Astrocyte (in vitro differentiated cells and primary cell): ENCODE measurements at regions not wholly inside any gene's neighbourhood (a gene's known extent, or its start where the extent isn't known, plus 50 kb on each side); places are given as distances from the start of the nearest gene placed in this dataset.

Source experiments
- DNase-seq: peaks from one replicate; pipeline ENCODE4 v3.0.0-alpha.2; 2010; ENCODE audit warnings: low read depth
- FAIRE-seq: peaks from 2 replicates; lab custom pipeline; 2011; peaks lifted over from hg19 to GRCh38; lab: Jason Lieb, UNC
- H2AFZ ChIP-seq: 2 replicates; pipeline ENCODE4 v1.6.0; 2012; ENCODE audit warnings: low read depth, low read length, inconsistent platforms
- H3K27ac ChIP-seq: 2 replicates; pipeline ENCODE4 v1.5.1; 2011; ENCODE audit warnings: low read depth, low read length, inconsistent platforms
- H3K27me3 ChIP-seq: 2 replicates; pipeline ENCODE4 v1.6.0; 2011; ENCODE audit warnings: low read length, inconsistent platforms; ENCODE audit not compliant: insufficient read depth
- H3K36me3 ChIP-seq: 2 replicates; pipeline ENCODE4 v1.5.1; 2011; ENCODE audit warnings: low read length, inconsistent platforms; ENCODE audit not compliant: insufficient read depth
- H3K4me1 ChIP-seq: 2 replicates; pipeline ENCODE4 v1.5.1; 2011; ENCODE audit warnings: low read length, inconsistent platforms; ENCODE audit not compliant: insufficient read depth
- H3K4me2 ChIP-seq: 2 replicates; pipeline ENCODE4 v1.6.0; 2012; ENCODE audit warnings: low read length, inconsistent platforms
- H3K4me3 ChIP-seq: 2 replicates; pipeline ENCODE4 v1.5.1; 2011; ENCODE audit warnings: low read depth, mild to moderate bottlenecking, low read length, inconsistent platforms; ENCODE audit not compliant: insufficient read depth
- H3K79me2 ChIP-seq: 2 replicates; pipeline ENCODE4 v1.6.0; 2012; ENCODE audit warnings: mild to moderate bottlenecking, low read length, inconsistent platforms; ENCODE audit not compliant: insufficient read depth
- H3K9ac ChIP-seq: 2 replicates; pipeline ENCODE4 v1.6.0; 2012; ENCODE audit warnings: mild to moderate bottlenecking, low read length, inconsistent platforms
- H3K9me3 ChIP-seq: 2 replicates; pipeline ENCODE4 v1.5.1; 2012; ENCODE audit warnings: low read depth, mild to moderate bottlenecking, low read length, inconsistent platforms; ENCODE audit not compliant: insufficient read depth
- H4K20me1 ChIP-seq: 2 replicates; pipeline ENCODE4 v1.6.0; 2012; ENCODE audit warnings: low read length, inconsistent platforms; ENCODE audit not compliant: insufficient read depth
- H3K27ac Mint-ChIP-seq: one replicate; pipeline ENCODE4 v1.8.0; 2021; ENCODE audit warnings: mild to moderate bottlenecking, mixed read lengths; ENCODE audit not compliant: unreplicated experiment
- H3K27me3 Mint-ChIP-seq: one replicate; pipeline ENCODE4 v1.8.0; 2021; ENCODE audit warnings: low read depth, mixed read lengths; ENCODE audit not compliant: unreplicated experiment
- H3K36me3 Mint-ChIP-seq: one replicate; pipeline ENCODE4 v1.8.0; 2021; ENCODE audit warnings: low read depth, mixed read lengths; ENCODE audit not compliant: unreplicated experiment
- H3K4me1 Mint-ChIP-seq: one replicate; pipeline ENCODE4 v1.8.0; 2021; ENCODE audit warnings: low read depth, mixed read lengths; ENCODE audit not compliant: unreplicated experiment
- H3K4me3 Mint-ChIP-seq: one replicate; pipeline ENCODE4 v1.8.0; 2021; ENCODE audit warnings: mild to moderate bottlenecking, moderate library complexity, mixed read lengths; ENCODE audit not compliant: unreplicated experiment
- H3K9me3 Mint-ChIP-seq: one replicate; pipeline ENCODE4 v1.8.0; 2021; ENCODE audit warnings: mild to moderate bottlenecking, mixed read lengths; ENCODE audit not compliant: unreplicated experiment
- CTCF ChIP-seq: IDR thresholded peaks from 2 replicates; pipeline ENCODE4 v1.5.1; 2011; ENCODE audit warnings: low read depth, mild to moderate bottlenecking, inconsistent platforms, low read length, moderate library complexity; ENCODE audit not compliant: insufficient read depth
- EZH2 ChIP-seq: IDR thresholded peaks from 2 replicates; pipeline ENCODE4 v1.6.1; 2012; ENCODE audit warnings: mild to moderate bottlenecking, low read length, inconsistent platforms; ENCODE audit not compliant: insufficient read depth

GRCh38 chr12:20044351-20044750 lies 324.0 kb upstream of the PDE3A start:
- Histone ChIP-seq H3K27ac (no peak overlapping the region), H3K4me1 (no peaks in the 10 kb centered on the region), H3K4me2 (no peak overlapping the region), H3K79me2 (no peaks in the 10 kb centered on the region), H3K27me3 (no peaks in the 10 kb centered on the region), H4K20me1 (no peaks in the 10 kb centered on the region), H3K36me3 (no peaks in the 10 kb centered on the region), H2AFZ (no peak overlapping the region), H3K9me3 (no peaks in the 10 kb centered on the region), H3K4me3 (no peak overlapping the region), H3K9ac (no peak overlapping the region)
- Mint-ChIP-seq H3K27ac (no peak overlapping the region), H3K36me3 (no peaks in the 10 kb centered on the region), H3K27me3 (no peaks in the 10 kb centered on the region), H3K9me3 (no peaks in the 10 kb centered on the region), H3K4me1 (no peaks in the 10 kb centered on the region), H3K4me3 (no peak overlapping the region)
- no peak for DNase-seq
- TF ChIP-seq CTCF (no peak), EZH2 (no peak)
- FAIRE-seq, result no peak

- no peak overlapping the region for H3K4me2 ChIP-seq
- no peak overlapping the region for H2AFZ ChIP-seq
- H3K36me3 ChIP-seq, result no peaks in the 10 kb centered on the region
- FAIRE-seq (no peak), DNase-seq (peak; percentile 26)
- no peaks in the 10 kb centered on the region for H4K20me1 ChIP-seq
- no peak overlapping the region for H3K9ac ChIP-seq
- no peaks in the 10 kb centered on the region for H3K9me3 ChIP-seq
- no peaks in the 10 kb centered on the region for H3K79me2 ChIP-seq
- no peak for TF ChIP-seq CTCF
- TF ChIP-seq EZH2, result no peak
- no peak overlapping the region for H3K27ac ChIP-seq
- Mint-ChIP-seq H3K4me3 (no peak overlapping the region), H3K27me3 (no peaks in the 10 kb centered on the region), H3K27ac (no peak overlapping the region), H3K36me3 (no peaks in the 10 kb centered on the region), H3K4me1 (no peaks in the 10 kb centered on the region), H3K9me3 (no peaks in the 10 kb centered on the region)
- no peaks in the 10 kb centered on the region for H3K27me3 ChIP-seq
- H3K4me1 ChIP-seq, result no peaks in the 10 kb centered on the region
- H3K4me3 ChIP-seq, result no peak overlapping the region
Measured at GRCh38 chr12:20044846-20045245, 323.5 kb upstream of the PDE3A start.

- Histone ChIP-seq H3K27me3 (no peaks in the 10 kb centered on the region), H3K4me2 (no peak overlapping the region), H3K4me3 (no peak overlapping the region), H3K36me3 (no peaks in the 10 kb centered on the region), H3K9ac (no peak overlapping the region), H3K4me1 (no peaks in the 10 kb centered on the region), H3K79me2 (no peaks in the 10 kb centered on the region), H3K27ac (no peak overlapping the region), H4K20me1 (no peaks in the 10 kb centered on the region), H2AFZ (no peak overlapping the region), H3K9me3 (no peaks in the 10 kb centered on the region)
- FAIRE-seq, result no peak
- H3K27me3 Mint-ChIP-seq, result no peaks in the 10 kb centered on the region
- no peak overlapping the region for H3K27ac Mint-ChIP-seq
- DNase-seq, result no peak
- H3K9me3 Mint-ChIP-seq, result no peaks in the 10 kb centered on the region
- no peaks in the 10 kb centered on the region for H3K4me1 Mint-ChIP-seq
- TF ChIP-seq CTCF (no peak), EZH2 (no peak)
- no peak overlapping the region for H3K4me3 Mint-ChIP-seq
- H3K36me3 Mint-ChIP-seq, result no peaks in the 10 kb centered on the region
Measured at GRCh38 chr12:20047901-20048300, 320.4 kb upstream of the PDE3A start.
